HepG2 (cell line): ENCODE measurements at regions not wholly inside any gene's neighbourhood (a gene's known extent, or its start where the extent isn't known, plus 50 kb on each side); places are given as distances from the start of the nearest gene placed in this dataset.

Experiments used
- ATAC-seq: fragments of 200-7000 bp; cut with Tn5 transposase; 3 replicates; pipeline ENCODE4 v1.9.1; 2020; ENCODE audit warnings: mild to moderate bottlenecking, moderate library complexity
- BruUV-seq: library from RNA; stranded (reverse); fragments of 400-500 nt; replicated peaks from 2 replicates; lab custom pipeline; 2021; lab: Mats Ljungman, UMichigan
- CTCF ChIA-PET: fragments of 300-600 bp; formaldehyde crosslinking; extraction: SDS; loops from one replicate; lab custom pipeline; 2021; ENCODE audit warnings: low total read pairs, inconsistent platforms, low intra/inter-chr PET ratio; lab: Yijun Ruan, JAX
- POLR2A ChIA-PET: fragments of 350-600 bp; sonication (Branson Sonifier 250); formaldehyde crosslinking; loops from one replicate; lab custom pipeline; 2020; ENCODE audit warnings: antibody characterized with exemption, inconsistent platforms; lab: Yijun Ruan, JAX
- DNase-seq: peaks from one replicate; pipeline ENCODE4 v3.0.0-alpha.2; 2015; ENCODE audit warnings: low spot score
- FAIRE-seq: peaks from 3 replicates; lab custom pipeline; 2011; peaks lifted over from hg19 to GRCh38; lab: Jason Lieb, UNC
- H2AFZ ChIP-seq: one replicate; pipeline ENCODE4 v1.6.1; 2011; ENCODE audit warnings: low read length, inconsistent platforms
- H3K27ac ChIP-seq: fragments of 300-600 bp; 3 replicates; pipeline ENCODE4 v1.8.0; 2011; ENCODE audit warnings: mixed run types, mild to moderate bottlenecking, mixed read lengths, low read length, inconsistent platforms; ENCODE audit not compliant: insufficient read depth; ENCODE audit errors: extremely low read length
- H3K27me3 ChIP-seq, 2 experiments: fragments of 200-600 bp in 1 of 2; 2 replicates in 1 of 2; 3 replicates in 1 of 2; pipeline versions ENCODE4 v1.6.0 to v1.8.0; 2011; ENCODE audit warnings: low read length in 2 of 2, mild to moderate bottlenecking in 2 of 2, moderate library complexity in 2 of 2, inconsistent platforms in 1 of 2; ENCODE audit not compliant: insufficient read depth in 2 of 2, control insufficient read depth in 1 of 2
- H3K36me3 ChIP-seq, 2 experiments: fragments of 200-600 bp in 1 of 2; replicated peaks in 1 of 2; 2 replicates in 1 of 2; 3 replicates in 1 of 2; pipeline versions ENCODE4 v1.5.1 to v1.8.0; 2011; ENCODE audit warnings: low read length in 2 of 2, inconsistent platforms in 1 of 2; ENCODE audit not compliant: insufficient read depth in 2 of 2, control insufficient read depth in 1 of 2
- H3K4me1 ChIP-seq: 2 replicates; pipeline ENCODE4 v1.5.1; 2012; ENCODE audit warnings: low read length, inconsistent platforms; ENCODE audit not compliant: insufficient read depth
- H3K4me2 ChIP-seq: 2 replicates; pipeline ENCODE4 v1.6.0; 2011; ENCODE audit warnings: low read depth, low read length, inconsistent platforms
- H3K4me3 ChIP-seq, 3 experiments: fragments of 200-600 bp in 1 of 3; sonication (generic), shearing (Covaris generic) in 1 of 3; replicated peaks in 1 of 3; 2 replicates each; pipeline ENCODE4 v1.5.1; 2011 to 2016; ENCODE audit warnings: low read length in 3 of 3, inconsistent platforms in 2 of 3, low read depth in 2 of 3, mild to moderate bottlenecking in 2 of 3, control low read depth in 1 of 3, mixed read lengths in 1 of 3; ENCODE audit not compliant: insufficient read depth in 1 of 3
- H3K79me2 ChIP-seq: one replicate; pipeline ENCODE4 v1.6.1; 2011; ENCODE audit warnings: low read length, inconsistent platforms; ENCODE audit not compliant: insufficient read depth
- H3K9ac ChIP-seq: 2 replicates; pipeline ENCODE4 v1.6.0; 2011; ENCODE audit warnings: mild to moderate bottlenecking, low read depth, low read length, inconsistent platforms; ENCODE audit not compliant: insufficient read depth
- H3K9me3 ChIP-seq: 2 replicates; pipeline ENCODE4 v1.5.1; 2012; ENCODE audit warnings: mild to moderate bottlenecking, low read length
- H4K20me1 ChIP-seq: 2 replicates; pipeline ENCODE4 v1.6.0; 2011; ENCODE audit warnings: inconsistent platforms, mild to moderate bottlenecking, low read length, moderate library complexity; ENCODE audit not compliant: insufficient read depth
- FOXM1 ChIP-seq: sonication (generic); formaldehyde crosslinking; IDR thresholded peaks from 2 replicates; pipeline ENCODE4 v1.5.0; 2020; ENCODE audit warnings: missing genetic modification reagents
- GFI1 ChIP-seq: sonication (generic); formaldehyde crosslinking; IDR thresholded peaks from 2 replicates; pipeline ENCODE4 v1.5.0; 2020; ENCODE audit warnings: missing genetic modification reagents, mild to moderate bottlenecking, borderline replicate concordance
- HOXA5 ChIP-seq: sonication (generic); formaldehyde crosslinking; IDR thresholded peaks from 2 replicates; pipeline ENCODE4 v1.4.0; 2020; ENCODE audit warnings: missing genetic modification reagents
- RXRA ChIP-seq: sonication (generic); formaldehyde crosslinking; IDR thresholded peaks from 2 replicates; pipeline ENCODE4 v1.5.1; 2020; ENCODE audit warnings: missing genetic modification reagents
- TCF7L2 ChIP-seq: IDR thresholded peaks from 2 replicates; pipeline ENCODE4 v1.6.1; 2011; ENCODE audit warnings: mild to moderate bottlenecking, low read depth, low read length, moderate library complexity
- ZMYM4 ChIP-seq: sonication (generic); formaldehyde crosslinking; IDR thresholded peaks from 2 replicates; pipeline ENCODE4 v1.8.1; 2023; ENCODE audit warnings: mild to moderate bottlenecking, missing genetic modification reagents
- ZNF75D ChIP-seq: sonication (generic); formaldehyde crosslinking; IDR thresholded peaks from 2 replicates; pipeline ENCODE4 v1.8.1; 2023; ENCODE audit warnings: missing genetic modification reagents, mild to moderate bottlenecking, borderline replicate concordance
- ZZZ3 ChIP-seq: sonication (generic); formaldehyde crosslinking; IDR thresholded peaks from 2 replicates; pipeline ENCODE4 v1.4.0; 2020; ENCODE audit warnings: missing genetic modification reagents, mild to moderate bottlenecking, borderline replicate concordance
- WGBS: methylation state at CpG from one replicate; pipeline ENCODE4 v1.1.6; 2017; ENCODE audit warnings: low lambda C conversion rate; 5-methylcytosine and 5-hydroxymethylcytosine counted together
- in situ Hi-C: cut with HindIII; loops from 2 replicates; pipeline ENCODE4 v1.10.0; 2017; ENCODE audit warnings: low pct_unique_long_range_greater_than_20kb; ENCODE audit not compliant: extremely low pct_ligation_motif_present
- intact Hi-C: fragments of 100-400 bp; cut with micrococcal nuclease; formaldehyde crosslinking; loops from one replicate; pipeline ENCODE4 v1.10.0; 2022; ENCODE audit not compliant: unreplicated experiment
- TF ChIP-seq, protein P1 (sequence below): sonication (generic); formaldehyde crosslinking; IDR thresholded peaks from 2 replicates; pipeline ENCODE4 v1.4.0; 2020; ENCODE audit warnings: low read depth, missing genetic modification reagents
- TF ChIP-seq, protein P2 (sequence below): sonication (generic); formaldehyde crosslinking; IDR thresholded peaks from 2 replicates; pipeline ENCODE4 v1.8.0; 2022; ENCODE audit warnings: missing genetic modification reagents, low read depth, mild to moderate bottlenecking, borderline replicate concordance

DNA sequence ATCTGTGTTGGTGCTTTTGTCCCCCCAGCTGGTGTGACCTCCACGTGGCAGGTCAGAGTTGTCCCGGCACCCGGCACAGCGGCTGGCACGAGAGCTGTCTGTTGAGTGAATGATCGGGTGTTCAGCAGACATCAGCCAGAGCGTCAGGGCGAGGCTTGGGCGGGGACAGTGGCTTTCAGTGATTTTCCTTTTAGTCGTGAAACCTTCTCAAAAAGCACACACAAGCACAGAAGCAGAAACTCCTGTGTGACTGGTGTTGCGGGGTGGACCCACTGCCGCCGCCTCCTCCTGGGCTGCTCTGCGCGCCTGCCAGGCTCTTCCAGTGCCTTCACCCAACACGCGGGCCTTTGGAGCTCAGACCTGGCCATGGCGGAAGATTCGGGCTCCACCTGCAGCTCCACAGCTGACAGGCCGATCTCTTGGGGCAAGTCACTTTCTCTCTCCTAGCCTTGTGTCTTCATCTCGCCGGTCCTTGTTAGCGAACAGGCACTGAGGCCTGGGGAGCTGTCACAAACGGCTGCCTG, 51.4 kb upstream of the HGFAC start:
- H3K9me3 ChIP-seq = no peaks in the 10 kb centered on the region
- ChIA-PET POLR2A (no interaction called here), CTCF (no interaction called here)
- H3K27me3 ChIP-seq = no peaks in the 10 kb centered on the region
- ATAC-seq (no peak), FAIRE-seq (no peak), DNase-seq (no peak)
- WGBS = 93% methylated on average over 20 of the region's 24 CpGs
- peaks cover 0 to 7% of the 10 kb centered on the region in 2 experiments; a peak in 2 of 5 replicates for H3K36me3 ChIP-seq
- H3K4me1 ChIP-seq = peaks cover 29% of the 10 kb centered on the region
- in situ Hi-C loops = no loop called here
- no peak overlapping the region for H2AFZ ChIP-seq
- TF ChIP-seq TCF7L2 = no peak
- TF ChIP-seq FOXM1 = no peak
- TF ChIP-seq, protein P1, sequence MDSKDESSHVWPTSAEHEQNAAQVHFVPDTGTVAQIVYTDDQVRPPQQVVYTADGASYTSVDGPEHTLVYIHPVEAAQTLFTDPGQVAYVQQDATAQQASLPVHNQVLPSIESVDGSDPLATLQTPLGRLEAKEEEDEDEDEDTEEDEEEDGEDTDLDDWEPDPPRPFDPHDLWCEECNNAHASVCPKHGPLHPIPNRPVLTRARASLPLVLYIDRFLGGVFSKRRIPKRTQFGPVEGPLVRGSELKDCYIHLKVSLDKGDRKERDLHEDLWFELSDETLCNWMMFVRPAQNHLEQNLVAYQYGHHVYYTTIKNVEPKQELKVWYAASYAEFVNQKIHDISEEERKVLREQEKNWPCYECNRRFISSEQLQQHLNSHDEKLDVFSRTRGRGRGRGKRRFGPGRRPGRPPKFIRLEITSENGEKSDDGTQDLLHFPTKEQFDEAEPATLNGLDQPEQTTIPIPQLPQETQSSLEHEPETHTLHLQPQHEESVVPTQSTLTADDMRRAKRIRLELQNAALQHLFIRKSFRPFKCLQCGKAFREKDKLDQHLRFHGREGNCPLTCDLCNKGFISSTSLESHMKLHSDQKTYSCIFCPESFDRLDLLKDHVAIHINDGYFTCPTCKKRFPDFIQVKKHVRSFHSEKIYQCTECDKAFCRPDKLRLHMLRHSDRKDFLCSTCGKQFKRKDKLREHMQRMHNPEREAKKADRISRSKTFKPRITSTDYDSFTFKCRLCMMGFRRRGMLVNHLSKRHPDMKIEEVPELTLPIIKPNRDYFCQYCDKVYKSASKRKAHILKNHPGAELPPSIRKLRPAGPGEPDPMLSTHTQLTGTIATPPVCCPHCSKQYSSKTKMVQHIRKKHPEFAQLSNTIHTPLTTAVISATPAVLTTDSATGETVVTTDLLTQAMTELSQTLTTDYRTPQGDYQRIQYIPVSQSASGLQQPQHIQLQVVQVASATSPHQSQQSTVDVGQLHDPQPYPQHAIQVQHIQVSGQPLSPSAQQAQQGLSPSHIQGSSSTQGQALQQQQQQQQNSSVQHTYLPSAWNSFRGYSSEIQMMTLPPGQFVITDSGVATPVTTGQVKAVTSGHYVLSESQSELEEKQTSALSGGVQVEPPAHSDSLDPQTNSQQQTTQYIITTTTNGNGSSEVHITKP (CRISPR knock-in tag) = no peak
- no peak for TF ChIP-seq ZZZ3
- no peak for TF ChIP-seq ZMYM4 (CRISPR knock-in tag)
- TF ChIP-seq RXRA (CRISPR knock-in tag) = no peak
- no peak for TF ChIP-seq GFI1 (CRISPR knock-in tag)
- TF ChIP-seq, protein P2, sequence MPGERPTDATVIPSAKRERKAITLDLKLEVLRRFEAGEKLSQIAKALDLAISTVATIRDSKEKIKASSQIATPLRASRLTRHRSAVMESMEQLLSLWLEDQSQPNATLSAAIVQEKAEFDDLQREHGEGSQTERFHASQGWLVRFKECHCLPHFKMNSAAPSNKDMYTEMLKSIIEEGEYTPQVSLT (CRISPR knock-in tag) = no peak
- no peak for TF ChIP-seq ZNF75D (CRISPR knock-in tag)
- no peak for TF ChIP-seq HOXA5 (CRISPR knock-in tag)
- intact Hi-C loops = no loop called here
- no peak overlapping the region for H3K4me3 ChIP-seq
- H4K20me1 ChIP-seq = no peaks in the 10 kb centered on the region
- BruUV-seq = no TSS peak
- no peak overlapping the region for H3K4me2 ChIP-seq
- no peak overlapping the region for H3K9ac ChIP-seq
- H3K79me2 ChIP-seq = peaks cover 6% of the 10 kb centered on the region
- H3K27ac ChIP-seq = no peak overlapping the region
